SJCRH30 (cell line): ENCODE measurements at regions not wholly inside any gene's neighbourhood (a gene's known extent, or its start where the extent isn't known, plus 50 kb on each side); places are given as distances from the start of the nearest gene placed in this dataset.
A peak's percentile ranks its signal among the peaks of the same experiment; 100 is the strongest.

Source experiments
- DNase-seq, 2 experiments: peaks; one replicate each; pipeline ENCODE4 v3.0.0-alpha.2; 2015 to 2020
- H3K27ac ChIP-seq: fragments of 250-450 bp; sonication (Bioruptor Pico); 2 replicates; pipeline ENCODE4 v1.5.1; 2020; ENCODE audit warnings: mild to moderate bottlenecking, moderate library complexity
- H3K27me3 ChIP-seq: fragments of 250-450 bp; sonication (Bioruptor Pico); 2 replicates; pipeline ENCODE4 v1.5.1; 2020; ENCODE audit warnings: mild to moderate bottlenecking, moderate library complexity
- H3K36me3 ChIP-seq: fragments of 250-450 bp; sonication (Bioruptor Pico); 2 replicates; pipeline ENCODE4 v1.5.1; 2020; ENCODE audit warnings: mild to moderate bottlenecking, moderate library complexity
- H3K4me1 ChIP-seq: fragments of 250-450 bp; sonication (Bioruptor Pico); 2 replicates; pipeline ENCODE4 v1.5.1; 2020; ENCODE audit warnings: mild to moderate bottlenecking, moderate library complexity
- H3K4me3 ChIP-seq: fragments of 250-450 bp; sonication (Bioruptor Pico); 2 replicates; pipeline ENCODE4 v1.5.1; 2020; ENCODE audit warnings: mild to moderate bottlenecking, moderate library complexity
- H3K9me3 ChIP-seq: fragments of 250-450 bp; sonication (Bioruptor Pico); replicated peaks from 2 replicates; pipeline ENCODE4 v1.5.1; 2020; ENCODE audit warnings: mild to moderate bottlenecking, moderate library complexity

- no peak overlapping the region for H3K27ac ChIP-seq
- H3K36me3 ChIP-seq = no peaks in the 10 kb centered on the region
Observed at GRCh38 chr14:34334329-34334728, 127.7 kb downstream of the SPTSSA start.

GRCh38 chr14:34331728-34332623, 130.1 kb downstream of the SPTSSA start:
- H3K4me1 ChIP-seq = 0 out of 2 replicates have a peak, but pooled peaks cover 3% of the 10 kb centered on the region
- DNase-seq = peak; percentile 83 to 91
- H3K27ac ChIP-seq = peak overlapping the region; percentile 48
- no peaks in the 10 kb centered on the region for H3K27me3 ChIP-seq
- H3K9me3 ChIP-seq = no peaks in the 10 kb centered on the region; the same call in 1 of the 2 replicates
- H3K36me3 ChIP-seq = no peaks in the 10 kb centered on the region
- H3K4me3 ChIP-seq = peak overlapping the region; percentile 33

More at GRCh38 chr14:34334329-34334728, 127.7 kb downstream of the SPTSSA start:
- Histone ChIP-seq H3K27me3 (no peaks in the 10 kb centered on the region), H3K4me3 (no peak overlapping the region), H3K4me1 (peaks cover 15% of the 10 kb centered on the region), H3K9me3 (no peaks in the 10 kb centered on the region; the same call in 1 of the 2 replicates)
- DNase-seq = no peak

- DNase-seq = no peak
- Histone ChIP-seq H3K4me3 (no peak overlapping the region), H3K27me3 (no peaks in the 10 kb centered on the region), H3K4me1 (0 out of 2 replicates have a peak, but pooled peaks cover 3% of the 10 kb centered on the region), H3K27ac (no peak overlapping the region), H3K9me3 (no peaks in the 10 kb centered on the region; the same call in 1 of the 2 replicates), H3K36me3 (no peaks in the 10 kb centered on the region)
Observed at GRCh38 chr14:34330846-34331245, 131.2 kb downstream of the SPTSSA start.

- Histone ChIP-seq H3K27me3 (no peaks in the 10 kb centered on the region), H3K9me3 (no peaks in the 10 kb centered on the region; the same call in 1 of the 2 replicates), H3K27ac (no peak overlapping the region), H3K4me1 (0 out of 2 replicates have a peak, but pooled peaks cover 3% of the 10 kb centered on the region), H3K4me3 (no peak overlapping the region), H3K36me3 (no peaks in the 10 kb centered on the region)
- no peak for DNase-seq
Observed at GRCh38 chr14:34329301-34329700, 132.7 kb downstream of the SPTSSA start.

GRCh38 chr14:34328178-34328577, 133.9 kb downstream of the SPTSSA start:
- Histone ChIP-seq H3K27me3 (no peaks in the 10 kb centered on the region), H3K4me1 (0 out of 2 replicates have a peak, but pooled peaks cover 3% of the 10 kb centered on the region), H3K4me3 (no peak overlapping the region), H3K9me3 (no peaks in the 10 kb centered on the region; the same call in 1 of the 2 replicates), H3K27ac (no peak overlapping the region), H3K36me3 (no peaks in the 10 kb centered on the region)
- no peak for DNase-seq

GRCh38 chr14:34325493-34325892, 136.5 kb downstream of the SPTSSA start:
- no peak overlapping the region for H3K27ac ChIP-seq
- no peaks in the 10 kb centered on the region for H3K9me3 ChIP-seq
- no peak for DNase-seq
- no peaks in the 10 kb centered on the region for H3K36me3 ChIP-seq
- H3K4me3 ChIP-seq = no peak overlapping the region
- no peaks in the 10 kb centered on the region for H3K4me1 ChIP-seq
- H3K27me3 ChIP-seq = no peaks in the 10 kb centered on the region

GRCh38 chr14:34324363-34324795, 137.7 kb downstream of the SPTSSA start:
- H3K9me3 ChIP-seq = no peaks in the 10 kb centered on the region
- H3K36me3 ChIP-seq = no peaks in the 10 kb centered on the region
- no peak overlapping the region for H3K27ac ChIP-seq
- no peak overlapping the region for H3K4me3 ChIP-seq
- H3K4me1 ChIP-seq = no peaks in the 10 kb centered on the region
- peak; percentile 38 to 79 for DNase-seq
- H3K27me3 ChIP-seq = no peaks in the 10 kb centered on the region

GRCh38 chr14:34322940-34323418, 139.1 kb downstream of the SPTSSA start:
- H3K27me3 ChIP-seq = no peaks in the 10 kb centered on the region
- H3K4me1 ChIP-seq = no peaks in the 10 kb centered on the region
- H3K4me3 ChIP-seq = no peak overlapping the region
- no peaks in the 10 kb centered on the region for H3K9me3 ChIP-seq
- H3K36me3 ChIP-seq = no peaks in the 10 kb centered on the region
- H3K27ac ChIP-seq = no peak overlapping the region
- peak; percentile 52 to 88 for DNase-seq

- no peak overlapping the region for H3K27ac ChIP-seq
- no peak for DNase-seq
- H3K4me1 ChIP-seq = no peaks in the 10 kb centered on the region
- H3K9me3 ChIP-seq = no peaks in the 10 kb centered on the region
- no peaks in the 10 kb centered on the region for H3K36me3 ChIP-seq
- no peaks in the 10 kb centered on the region for H3K27me3 ChIP-seq
- H3K4me3 ChIP-seq = no peak overlapping the region
Observed at GRCh38 chr14:34319140-34319539, 142.9 kb downstream of the SPTSSA start.

GRCh38 chr14:34318014-34318413, 144.0 kb downstream of the SPTSSA start:
- H3K36me3 ChIP-seq = no peaks in the 10 kb centered on the region
- H3K4me1 ChIP-seq = no peaks in the 10 kb centered on the region
- H3K9me3 ChIP-seq = no peaks in the 10 kb centered on the region
- no peak overlapping the region for H3K27ac ChIP-seq
- H3K27me3 ChIP-seq = no peaks in the 10 kb centered on the region
- no peak for DNase-seq
- no peak overlapping the region for H3K4me3 ChIP-seq

GRCh38 chr14:34310724-34311123, 151.3 kb downstream of the SPTSSA start:
- no peaks in the 10 kb centered on the region for H3K4me1 ChIP-seq
- no peaks in the 10 kb centered on the region for H3K36me3 ChIP-seq
- H3K9me3 ChIP-seq = no peaks in the 10 kb centered on the region; the same call in 1 of the 2 replicates
- H3K27me3 ChIP-seq = no peaks in the 10 kb centered on the region
- DNase-seq = no peak
- no peak overlapping the region for H3K27ac ChIP-seq
- no peak overlapping the region for H3K4me3 ChIP-seq

- no peak for DNase-seq
- Histone ChIP-seq H3K9me3 (peaks cover 4% of the 10 kb centered on the region), H3K27me3 (no peaks in the 10 kb centered on the region), H3K27ac (no peak overlapping the region), H3K4me3 (no peak overlapping the region), H3K36me3 (no peaks in the 10 kb centered on the region), H3K4me1 (peaks cover 6% of the 10 kb centered on the region)
Observed at GRCh38 chr14:34303811-34304210, 158.2 kb downstream of the SPTSSA start.

GRCh38 chr14:34302654-34303053, 159.4 kb downstream of the SPTSSA start:
- peak in 1 of 2 experiments; percentile 31 for DNase-seq
- peaks cover 4% of the 10 kb centered on the region for H3K9me3 ChIP-seq
- no peaks in the 10 kb centered on the region for H3K27me3 ChIP-seq
- peaks cover 6% of the 10 kb centered on the region for H3K4me1 ChIP-seq
- H3K36me3 ChIP-seq = no peaks in the 10 kb centered on the region
- no peak overlapping the region for H3K4me3 ChIP-seq
- H3K27ac ChIP-seq = no peak overlapping the region

- no peak overlapping the region for H3K4me3 ChIP-seq
- DNase-seq = peak; percentile 45 to 87
- H3K9me3 ChIP-seq = peaks cover 4% of the 10 kb centered on the region
- H3K27ac ChIP-seq = no peak overlapping the region
- H3K27me3 ChIP-seq = no peaks in the 10 kb centered on the region
- no peaks in the 10 kb centered on the region for H3K36me3 ChIP-seq
- peaks cover 6% of the 10 kb centered on the region for H3K4me1 ChIP-seq
Observed at GRCh38 chr14:34300882-34301734, 160.9 kb downstream of the SPTSSA start.
